ENCODE measurements at regions not wholly inside any gene's neighbourhood (a gene's known extent, or its start where the extent isn't known, plus 50 kb on each side); places are given as distances from the start of the nearest gene placed in this dataset.

- Histone ChIP-seq H3K36me3 (no peaks in the 10 kb centered on the region), H3K4me3 (no peak overlapping the region), H3K4me1 (no peaks in the 10 kb centered on the region), H3K9me3 (no peaks in the 10 kb centered on the region), H3K27ac (no peak overlapping the region), H3K27me3 (no peaks in the 10 kb centered on the region)
- TF ChIP-seq POLR2A (IDR thresholded peaks at IDR 0.05) (no peak), CTCF (IDR thresholded peaks at IDR 0.05) (no peak)
- no peak for DNase-seq
- intact Hi-C loops (cut with DNase I; ENCODE audit: low total_unique reads) = no loop called here
Measured at GRCh38 chr4:115865736-115866135, 752.3 kb upstream of the NDST4 start.

GRCh38 chr4:115852767-115853091 lies 739.3 kb upstream of the NDST4 start:
- TF ChIP-seq CTCF (IDR thresholded peaks at IDR 0.05) (no peak), POLR2A (IDR thresholded peaks at IDR 0.05) (no peak)
- Histone ChIP-seq H3K4me1 (no peaks in the 10 kb centered on the region), H3K9me3 (no peaks in the 10 kb centered on the region), H3K27me3 (no peaks in the 10 kb centered on the region), H3K36me3 (no peaks in the 10 kb centered on the region), H3K27ac (no peak overlapping the region), H3K4me3 (no peak overlapping the region)
- intact Hi-C loops (cut with DNase I; ENCODE audit: low total_unique reads) = no loop called here
- DNase-seq = no peak

GRCh38 chr4:115851918-115852766 lies 738.7 kb upstream of the NDST4 start:
- no peak for DNase-seq
- TF ChIP-seq CTCF (IDR thresholded peaks at IDR 0.05) (no peak), POLR2A (IDR thresholded peaks at IDR 0.05) (no peak)

GRCh38 chr4:115850799-115851509 lies 737.5 kb upstream of the NDST4 start:
- H3K4me3 ChIP-seq = no peak overlapping the region
- no peak overlapping the region for H3K27ac ChIP-seq
- H3K4me1 ChIP-seq = no peaks in the 10 kb centered on the region
- TF ChIP-seq POLR2A (IDR thresholded peaks at IDR 0.05) (no peak), CTCF (IDR thresholded peaks at IDR 0.05) (no peak)
- H3K36me3 ChIP-seq = no peaks in the 10 kb centered on the region
- intact Hi-C loops (cut with DNase I; ENCODE audit: low total_unique reads) = no loop called here
- no peak for DNase-seq
- no peaks in the 10 kb centered on the region for H3K9me3 ChIP-seq
- H3K27me3 ChIP-seq = no peaks in the 10 kb centered on the region

More at GRCh38 chr4:115851918-115852766, 738.7 kb upstream of the NDST4 start:
- Histone ChIP-seq H3K4me3 (no peak overlapping the region), H3K4me1 (no peaks in the 10 kb centered on the region), H3K9me3 (no peaks in the 10 kb centered on the region), H3K27me3 (no peaks in the 10 kb centered on the region), H3K27ac (no peak overlapping the region), H3K36me3 (no peaks in the 10 kb centered on the region)
- intact Hi-C loops (cut with DNase I; ENCODE audit: low total_unique reads) = no loop called here

- Histone ChIP-seq H3K9me3 (no peaks in the 10 kb centered on the region), H3K27me3 (no peaks in the 10 kb centered on the region), H3K27ac (no peak overlapping the region), H3K4me1 (no peaks in the 10 kb centered on the region), H3K4me3 (no peak overlapping the region), H3K36me3 (no peaks in the 10 kb centered on the region)
- intact Hi-C loops (cut with DNase I; ENCODE audit: low total_unique reads) = no loop called here
- TF ChIP-seq CTCF (IDR thresholded peaks at IDR 0.05) (no peak), POLR2A (IDR thresholded peaks at IDR 0.05) (no peak)
- DNase-seq = no peak
Measured at GRCh38 chr4:115844180-115844579, 730.8 kb upstream of the NDST4 start.
